ENCODE measurements at regions not wholly inside any gene's neighbourhood (a gene's known extent, or its start where the extent isn't known, plus 50 kb on each side); places are given as distances from the start of the nearest gene placed in this dataset.

DNA sequence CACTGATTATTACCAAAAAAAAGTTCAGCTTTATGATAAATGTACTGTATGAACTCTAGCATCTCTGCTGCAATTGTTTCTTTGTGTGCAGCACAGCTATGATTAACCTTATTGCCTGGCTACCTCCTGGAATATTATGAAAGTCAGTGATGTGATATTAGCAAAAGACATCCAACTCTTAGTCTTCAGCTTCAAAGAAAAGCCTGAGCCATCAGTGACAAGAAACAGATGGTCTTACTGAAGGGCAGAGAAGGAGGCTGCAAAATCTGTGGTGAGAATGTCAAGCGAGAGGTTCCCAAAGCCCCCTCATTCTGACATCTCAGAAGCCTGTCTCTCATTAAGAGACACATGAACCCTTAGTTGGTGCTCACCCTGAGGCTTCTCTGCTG lies 89.4 kb upstream of the TNFAIP3 start:
- H3K9me3 ChIP-seq (replicated peaks; ENCODE audit: insufficient read depth, low read length), result no peaks in the 10 kb centered on the region
- no peaks in the 10 kb centered on the region for H3F3A ChIP-seq (ENCODE audit: insufficient read depth, low read length)
- TF ChIP-seq EZH2phosphoT487 (IDR thresholded peaks at IDR 0.05; ENCODE audit: low read length) (no peak), EZH2 (optimal IDR thresholded peaks at IDR 0.05; ENCODE audit: low read depth, low read length) (no peak)
- TF ChIP-seq, protein P1, sequence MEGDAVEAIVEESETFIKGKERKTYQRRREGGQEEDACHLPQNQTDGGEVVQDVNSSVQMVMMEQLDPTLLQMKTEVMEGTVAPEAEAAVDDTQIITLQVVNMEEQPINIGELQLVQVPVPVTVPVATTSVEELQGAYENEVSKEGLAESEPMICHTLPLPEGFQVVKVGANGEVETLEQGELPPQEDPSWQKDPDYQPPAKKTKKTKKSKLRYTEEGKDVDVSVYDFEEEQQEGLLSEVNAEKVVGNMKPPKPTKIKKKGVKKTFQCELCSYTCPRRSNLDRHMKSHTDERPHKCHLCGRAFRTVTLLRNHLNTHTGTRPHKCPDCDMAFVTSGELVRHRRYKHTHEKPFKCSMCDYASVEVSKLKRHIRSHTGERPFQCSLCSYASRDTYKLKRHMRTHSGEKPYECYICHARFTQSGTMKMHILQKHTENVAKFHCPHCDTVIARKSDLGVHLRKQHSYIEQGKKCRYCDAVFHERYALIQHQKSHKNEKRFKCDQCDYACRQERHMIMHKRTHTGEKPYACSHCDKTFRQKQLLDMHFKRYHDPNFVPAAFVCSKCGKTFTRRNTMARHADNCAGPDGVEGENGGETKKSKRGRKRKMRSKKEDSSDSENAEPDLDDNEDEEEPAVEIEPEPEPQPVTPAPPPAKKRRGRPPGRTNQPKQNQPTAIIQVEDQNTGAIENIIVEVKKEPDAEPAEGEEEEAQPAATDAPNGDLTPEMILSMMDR (IDR thresholded peaks at IDR 0.05; ENCODE audit: low read length), result no peak
- H3K4me2 ChIP-seq (ENCODE audit: low read depth, low read length), result no peak overlapping the region
- H4K20me1 ChIP-seq (ENCODE audit: insufficient read depth, low read length), result no peaks in the 10 kb centered on the region
- no peak overlapping the region for H3K27ac ChIP-seq (ENCODE audit: low read length)
- H3K27me3 ChIP-seq (replicated peaks; ENCODE audit: insufficient read depth, low read length), result no peaks in the 10 kb centered on the region
- no peak for DNase-seq
- no peak overlapping the region for H2AFZ ChIP-seq (ENCODE audit: low read length)
- H3K9ac ChIP-seq (ENCODE audit: low read length), result no peak overlapping the region
- H3K4me3 ChIP-seq (ENCODE audit: low read length), result no peak overlapping the region
- no peaks in the 10 kb centered on the region for H3K36me3 ChIP-seq (replicated peaks; ENCODE audit: insufficient read depth, low read length)
- no peaks in the 10 kb centered on the region for H3K4me1 ChIP-seq (ENCODE audit: low read length)
- no peaks in the 10 kb centered on the region for H3K9me2 ChIP-seq (replicated peaks; ENCODE audit: insufficient read depth, low read length)
- H3K79me2 ChIP-seq (ENCODE audit: low read length), result no peaks in the 10 kb centered on the region

- no peaks in the 10 kb centered on the region for H3K27me3 ChIP-seq (replicated peaks; ENCODE audit: insufficient read depth, low read length)
- H3K9me3 ChIP-seq (replicated peaks; ENCODE audit: insufficient read depth, low read length), result no peaks in the 10 kb centered on the region
- H3K79me2 ChIP-seq (ENCODE audit: low read length), result no peaks in the 10 kb centered on the region
- no peaks in the 10 kb centered on the region for H3K36me3 ChIP-seq (replicated peaks; ENCODE audit: insufficient read depth, low read length)
- H3K27ac ChIP-seq (ENCODE audit: low read length), result no peak overlapping the region
- no peak for DNase-seq
- no peak overlapping the region for H3K9ac ChIP-seq (ENCODE audit: low read length)
- H2AFZ ChIP-seq (ENCODE audit: low read length), result no peak overlapping the region
- H3K4me2 ChIP-seq (ENCODE audit: low read depth, low read length), result no peak overlapping the region
- TF ChIP-seq EZH2 (optimal IDR thresholded peaks at IDR 0.05; ENCODE audit: low read depth, low read length), result no peak
- TF ChIP-seq EZH2phosphoT487 (IDR thresholded peaks at IDR 0.05; ENCODE audit: low read length), result no peak
- TF ChIP-seq, protein P1 (IDR thresholded peaks at IDR 0.05; ENCODE audit: low read length), result no peak
- H3K4me3 ChIP-seq (ENCODE audit: low read length), result no peak overlapping the region
- H3K4me1 ChIP-seq (ENCODE audit: low read length), result no peaks in the 10 kb centered on the region
- H4K20me1 ChIP-seq (ENCODE audit: insufficient read depth, low read length), result no peaks in the 10 kb centered on the region
- no peaks in the 10 kb centered on the region for H3K9me2 ChIP-seq (replicated peaks; ENCODE audit: insufficient read depth, low read length)
- H3F3A ChIP-seq (ENCODE audit: insufficient read depth, low read length), result no peaks in the 10 kb centered on the region
Measured at GRCh38 chr6:137779982-137780381, 87.1 kb upstream of the TNFAIP3 start.

- Histone ChIP-seq H3K9ac (ENCODE audit: low read length) (no peak overlapping the region), H3K4me1 (ENCODE audit: low read length) (no peaks in the 10 kb centered on the region), H3K4me2 (ENCODE audit: low read depth, low read length) (no peak overlapping the region), H3K36me3 (replicated peaks; ENCODE audit: insufficient read depth, low read length) (no peaks in the 10 kb centered on the region), H3K27me3 (replicated peaks; ENCODE audit: insufficient read depth, low read length) (no peaks in the 10 kb centered on the region), H3F3A (ENCODE audit: insufficient read depth, low read length) (no peaks in the 10 kb centered on the region), H3K9me3 (replicated peaks; ENCODE audit: insufficient read depth, low read length) (no peaks in the 10 kb centered on the region), H4K20me1 (ENCODE audit: insufficient read depth, low read length) (no peaks in the 10 kb centered on the region), H3K79me2 (ENCODE audit: low read length) (no peaks in the 10 kb centered on the region), H3K4me3 (ENCODE audit: low read length) (no peak overlapping the region), H3K9me2 (replicated peaks; ENCODE audit: insufficient read depth, low read length) (no peaks in the 10 kb centered on the region), H3K27ac (ENCODE audit: low read length) (no peak overlapping the region), H2AFZ (ENCODE audit: low read length) (no peak overlapping the region)
- no peak for DNase-seq
- TF ChIP-seq EZH2phosphoT487 (IDR thresholded peaks at IDR 0.05; ENCODE audit: low read length) (no peak), EZH2 (optimal IDR thresholded peaks at IDR 0.05; ENCODE audit: low read depth, low read length) (no peak)
- TF ChIP-seq, protein P1 (IDR thresholded peaks at IDR 0.05; ENCODE audit: low read length), result no peak
Measured at GRCh38 chr6:137780447-137781034, 86.5 kb upstream of the TNFAIP3 start.
